ENCODE measurements at regions not wholly inside any gene's neighbourhood (a gene's known extent, or its start where the extent isn't known, plus 50 kb on each side); places are given as distances from the start of the nearest gene placed in this dataset.

- FAIRE-seq (no peak), DNase-seq (peak in 1 of 5 donors; percentile 41)
- H3K27me3 ChIP-seq (ENCODE audit: control insufficient read depth, insufficient read depth, low read length), result no peaks in the 10 kb centered on the region
- H3K4me1 ChIP-seq (ENCODE audit: control insufficient read depth in 2 of 3, insufficient read depth in 2 of 3, low read depth in 1 of 3, low read length in 3 of 3), result no peaks in the 10 kb centered on the region
- intact Hi-C loops (cut with DNase I), result no loop called here
- H3K4me3 ChIP-seq (ENCODE audit: low read length in 3 of 3), result no peak overlapping the region
- H3K36me3 ChIP-seq (ENCODE audit: control insufficient read depth in 2 of 3, insufficient read depth in 3 of 3, low read length in 3 of 3), result no peaks in the 10 kb centered on the region
- no peak for TF ChIP-seq CTCF (IDR thresholded peaks at IDR 0.05; ENCODE audit: borderline replicate concordance, extremely low read depth, insufficient read depth)
- no peak overlapping the region for H3K27ac ChIP-seq (ENCODE audit: low read depth in 2 of 2, low read length in 2 of 2)
- H3K9ac ChIP-seq (ENCODE audit: low read length in 3 of 3), result no peak overlapping the region
- no peaks in the 10 kb centered on the region for H3K9me3 ChIP-seq (ENCODE audit: control insufficient read depth in 2 of 3, insufficient read depth in 1 of 3, low read length in 3 of 3)
Measured at GRCh38 chr5:3216386-3216785, 379.2 kb upstream of the IRX1 start.

GRCh38 chr5:3214838-3215374, 380.7 kb upstream of the IRX1 start:
- Histone ChIP-seq H3K27ac (ENCODE audit: low read depth in 2 of 2, low read length in 2 of 2) (no peak overlapping the region), H3K9ac (ENCODE audit: low read length in 3 of 3) (no peak overlapping the region), H3K27me3 (ENCODE audit: control insufficient read depth, insufficient read depth, low read length) (no peaks in the 10 kb centered on the region), H3K4me1 (ENCODE audit: control insufficient read depth in 2 of 3, insufficient read depth in 2 of 3, low read depth in 1 of 3, low read length in 3 of 3) (no peaks in the 10 kb centered on the region), H3K9me3 (ENCODE audit: control insufficient read depth in 2 of 3, insufficient read depth in 1 of 3, low read length in 3 of 3) (no peaks in the 10 kb centered on the region), H3K4me3 (ENCODE audit: low read length in 3 of 3) (no peak overlapping the region), H3K36me3 (ENCODE audit: control insufficient read depth in 2 of 3, insufficient read depth in 3 of 3, low read length in 3 of 3) (no peaks in the 10 kb centered on the region)
- no peak for TF ChIP-seq CTCF (IDR thresholded peaks at IDR 0.05; ENCODE audit: borderline replicate concordance, extremely low read depth, insufficient read depth)
- intact Hi-C loops (cut with DNase I), result no loop called here
- DNase-seq, result peak in 1 of 5 donors; percentile 48
- FAIRE-seq, result no peak

- TF ChIP-seq CTCF (IDR thresholded peaks at IDR 0.05; ENCODE audit: borderline replicate concordance, extremely low read depth, insufficient read depth), result no peak
- Histone ChIP-seq H3K27ac (ENCODE audit: low read depth in 2 of 2, low read length in 2 of 2) (no peak overlapping the region), H3K9me3 (ENCODE audit: control insufficient read depth in 2 of 3, insufficient read depth in 1 of 3, low read length in 3 of 3) (no peaks in the 10 kb centered on the region), H3K4me3 (ENCODE audit: low read length in 3 of 3) (no peak overlapping the region), H3K4me1 (ENCODE audit: control insufficient read depth in 2 of 3, insufficient read depth in 2 of 3, low read depth in 1 of 3, low read length in 3 of 3) (no peaks in the 10 kb centered on the region), H3K27me3 (ENCODE audit: control insufficient read depth, insufficient read depth, low read length) (no peaks in the 10 kb centered on the region), H3K9ac (ENCODE audit: low read length in 3 of 3) (no peak overlapping the region), H3K36me3 (ENCODE audit: control insufficient read depth in 2 of 3, insufficient read depth in 3 of 3, low read length in 3 of 3) (no peaks in the 10 kb centered on the region)
- no peak for FAIRE-seq
- intact Hi-C loops (cut with DNase I), result no loop called here
- DNase-seq, result peak in 2 of 5 donors; percentile 5 to 12
Measured at GRCh38 chr5:3214396-3214795, 381.2 kb upstream of the IRX1 start.

GRCh38 chr5:3212869-3213268, 382.8 kb upstream of the IRX1 start:
- FAIRE-seq, result no peak
- H3K27ac ChIP-seq (ENCODE audit: low read depth in 2 of 2, low read length in 2 of 2), result no peak overlapping the region
- intact Hi-C loops (cut with DNase I), result no loop called here

More at GRCh38 chr5:3212869-3213268, 382.8 kb upstream of the IRX1 start:
- Histone ChIP-seq H3K4me1 (ENCODE audit: control insufficient read depth in 2 of 3, insufficient read depth in 2 of 3, low read depth in 1 of 3, low read length in 3 of 3) (no peaks in the 10 kb centered on the region), H3K36me3 (ENCODE audit: control insufficient read depth in 2 of 3, insufficient read depth in 3 of 3, low read length in 3 of 3) (no peaks in the 10 kb centered on the region), H3K9me3 (ENCODE audit: control insufficient read depth in 2 of 3, insufficient read depth in 1 of 3, low read length in 3 of 3) (no peaks in the 10 kb centered on the region), H3K9ac (ENCODE audit: low read length in 3 of 3) (no peak overlapping the region), H3K4me3 (ENCODE audit: low read length in 3 of 3) (no peak overlapping the region), H3K27me3 (ENCODE audit: control insufficient read depth, insufficient read depth, low read length) (no peaks in the 10 kb centered on the region)
- TF ChIP-seq CTCF (IDR thresholded peaks at IDR 0.05; ENCODE audit: borderline replicate concordance, extremely low read depth, insufficient read depth), result no peak
- DNase-seq, result no peak
